H9 (cell line): ENCODE measurements at regions not wholly inside any gene's neighbourhood (a gene's known extent, or its start where the extent isn't known, plus 50 kb on each side); places are given as distances from the start of the nearest gene placed in this dataset.

ENCODE experiments used
- DNase-seq: peaks from one replicate; pipeline ENCODE4 v3.0.0-alpha.2; 2017
- H2AFZ ChIP-seq: one replicate; pipeline ENCODE4 v1.6.1; 2013; ENCODE audit warnings: mild to moderate bottlenecking, low read length, control low read depth, moderate library complexity
- H2AK5ac ChIP-seq: 2 replicates; pipeline ENCODE4 v1.6.1; 2013; ENCODE audit warnings: low read length, control low read depth, mixed read lengths; ENCODE audit not compliant: insufficient read length
- H2BK120ac ChIP-seq: one replicate; pipeline ENCODE4 v1.6.1; 2013; ENCODE audit warnings: low read depth, mild to moderate bottlenecking, low read length, control low read depth, inconsistent platforms; ENCODE audit not compliant: poor library complexity, severe bottlenecking
- H2BK12ac ChIP-seq: 2 replicates; pipeline ENCODE4 v1.6.1; 2013; ENCODE audit warnings: low read length, control low read depth, mixed read lengths, low read depth; ENCODE audit not compliant: insufficient read length
- H2BK15ac ChIP-seq: 2 replicates; pipeline ENCODE4 v1.6.1; 2013; ENCODE audit warnings: low read depth, low read length, control low read depth
- H2BK20ac ChIP-seq: one replicate; pipeline ENCODE4 v1.6.1; 2013; ENCODE audit warnings: low read depth, mild to moderate bottlenecking, low read length, control low read depth, inconsistent platforms; ENCODE audit not compliant: poor library complexity, severe bottlenecking
- H2BK5ac ChIP-seq: 2 replicates; pipeline ENCODE4 v1.6.1; 2013; ENCODE audit warnings: low read length, control low read depth, mixed read lengths; ENCODE audit not compliant: insufficient read length
- H3K14ac ChIP-seq: 2 replicates; pipeline ENCODE4 v1.6.1; 2013; ENCODE audit warnings: low read length, control low read depth; ENCODE audit not compliant: insufficient read depth
- H3K18ac ChIP-seq: 2 replicates; pipeline ENCODE4 v1.6.1; 2013; ENCODE audit warnings: low read depth, mild to moderate bottlenecking, mixed read lengths, low read length, control low read depth; ENCODE audit not compliant: insufficient read length
- H3K23ac ChIP-seq: 2 replicates; pipeline ENCODE4 v1.6.1; 2013; ENCODE audit warnings: low read length, control low read depth, mixed read lengths, low read depth; ENCODE audit not compliant: insufficient read length
- H3K23me2 ChIP-seq: 2 replicates; pipeline ENCODE4 v1.6.1; 2013; ENCODE audit warnings: low read depth, mild to moderate bottlenecking, mixed read lengths, low read length, control low read depth; ENCODE audit not compliant: insufficient read length, poor library complexity, severe bottlenecking
- H3K27ac ChIP-seq: 2 replicates; pipeline ENCODE4 v1.5.1; 2013; ENCODE audit warnings: low read length, control low read depth, mixed read lengths, low read depth; ENCODE audit not compliant: insufficient read length
- H3K27me3 ChIP-seq: 2 replicates; pipeline ENCODE4 v1.6.1; 2013; ENCODE audit warnings: low read length, control low read depth, inconsistent platforms; ENCODE audit not compliant: insufficient read depth
- H3K4ac ChIP-seq: 2 replicates; pipeline ENCODE4 v1.6.1; 2013; ENCODE audit warnings: low read depth, mild to moderate bottlenecking, control low read depth, inconsistent platforms, low read length, moderate library complexity
- H3K4me1 ChIP-seq: 2 replicates; pipeline ENCODE4 v1.6.1; 2013; ENCODE audit warnings: low read length, control low read depth, inconsistent platforms; ENCODE audit not compliant: insufficient read depth
- H3K4me2 ChIP-seq: 2 replicates; pipeline ENCODE4 v1.6.1; 2013; ENCODE audit warnings: low read length, control low read depth, mixed read lengths; ENCODE audit not compliant: insufficient read length, insufficient read depth
- H3K56ac ChIP-seq: 2 replicates; pipeline ENCODE4 v1.6.1; 2013; ENCODE audit warnings: low read depth, mild to moderate bottlenecking, mixed read lengths, low read length, control low read depth; ENCODE audit not compliant: insufficient read length
- H3K79me1 ChIP-seq: 2 replicates; pipeline ENCODE4 v1.6.1; 2013; ENCODE audit warnings: low read depth, mild to moderate bottlenecking, moderate library complexity, low read length, control low read depth, inconsistent platforms; ENCODE audit not compliant: insufficient read depth, poor library complexity, severe bottlenecking
- H3K79me2 ChIP-seq: 2 replicates; pipeline ENCODE4 v1.6.1; 2013; ENCODE audit warnings: low read length, control low read depth, inconsistent platforms; ENCODE audit not compliant: insufficient read depth
- H3K9ac ChIP-seq: 2 replicates; pipeline ENCODE4 v1.6.1; 2013; ENCODE audit warnings: low read length, control low read depth, mixed read lengths; ENCODE audit not compliant: insufficient read length; ENCODE audit errors: extremely low read depth
- H3K9me3 ChIP-seq: one replicate; pipeline ENCODE4 v1.6.1; 2013; ENCODE audit warnings: low read depth, low read length, inconsistent platforms; ENCODE audit not compliant: control insufficient read depth
- H3T11ph ChIP-seq: one replicate; pipeline ENCODE4 v1.6.1; 2013; ENCODE audit warnings: mild to moderate bottlenecking, low read length, control low read depth, inconsistent platforms
- H4K20me1 ChIP-seq: one replicate; pipeline ENCODE4 v1.6.1; 2013; ENCODE audit not compliant: control insufficient read depth, insufficient read length, insufficient read depth
- H4K5ac ChIP-seq: 2 replicates; pipeline ENCODE4 v1.6.1; 2013; ENCODE audit warnings: low read depth, mild to moderate bottlenecking, mixed read lengths, low read length, control low read depth; ENCODE audit not compliant: insufficient read length
- H4K8ac ChIP-seq: replicated peaks from 2 replicates; pipeline ENCODE4 v1.6.1; 2013; ENCODE audit warnings: low read length, control low read depth, mixed read lengths, low read depth; ENCODE audit not compliant: insufficient read length
- H4K91ac ChIP-seq: 2 replicates; pipeline ENCODE4 v1.6.1; 2013; ENCODE audit warnings: low read depth, mild to moderate bottlenecking, moderate library complexity, mixed read lengths, low read length, control low read depth; ENCODE audit not compliant: insufficient read length
- H3K27ac Mint-ChIP-seq, 3 experiments: 2 replicates in 2 of 3; 3 replicates in 1 of 3; pipeline ENCODE4 v1.8.0; 2020 to 2021; ENCODE audit warnings: mixed read lengths in 3 of 3, mild to moderate bottlenecking in 1 of 3, moderate library complexity in 1 of 3
- H3K27me3 Mint-ChIP-seq: 2 replicates; pipeline ENCODE4 v1.8.0; 2021; ENCODE audit warnings: low read depth, mild to moderate bottlenecking, moderate library complexity, mixed read lengths
- H3K36me3 Mint-ChIP-seq, 3 experiments: 2 replicates in 2 of 3; 3 replicates in 1 of 3; pipeline ENCODE4 v1.8.0; 2020 to 2021; ENCODE audit warnings: low read depth in 3 of 3, mixed read lengths in 3 of 3; ENCODE audit not compliant: insufficient read depth in 1 of 3
- H3K4me1 Mint-ChIP-seq, 2 experiments: 2 replicates each; pipeline ENCODE4 v1.8.0; 2020; ENCODE audit warnings: mixed read lengths in 2 of 2
- H3K4me3 Mint-ChIP-seq, 2 experiments: 2 replicates in 1 of 2; 3 replicates in 1 of 2; pipeline ENCODE4 v1.8.0; 2020 to 2021; ENCODE audit warnings: mild to moderate bottlenecking in 2 of 2, mixed read lengths in 2 of 2, moderate library complexity in 1 of 2
- H3K9me3 Mint-ChIP-seq, 2 experiments: 2 replicates in 1 of 2; 3 replicates in 1 of 2; pipeline ENCODE4 v1.8.0; 2020; ENCODE audit warnings: mild to moderate bottlenecking in 2 of 2, mixed read lengths in 2 of 2, moderate library complexity in 1 of 2
- TF ChIP-seq, protein P1 (sequence below): fragments of 200-600 bp; sonication (generic); conservative IDR thresholded peaks from 3 replicates; pipeline ENCODE4 v1.8.0; 2021; ENCODE audit warnings: antibody characterized with exemption, mild to moderate bottlenecking

DNA sequence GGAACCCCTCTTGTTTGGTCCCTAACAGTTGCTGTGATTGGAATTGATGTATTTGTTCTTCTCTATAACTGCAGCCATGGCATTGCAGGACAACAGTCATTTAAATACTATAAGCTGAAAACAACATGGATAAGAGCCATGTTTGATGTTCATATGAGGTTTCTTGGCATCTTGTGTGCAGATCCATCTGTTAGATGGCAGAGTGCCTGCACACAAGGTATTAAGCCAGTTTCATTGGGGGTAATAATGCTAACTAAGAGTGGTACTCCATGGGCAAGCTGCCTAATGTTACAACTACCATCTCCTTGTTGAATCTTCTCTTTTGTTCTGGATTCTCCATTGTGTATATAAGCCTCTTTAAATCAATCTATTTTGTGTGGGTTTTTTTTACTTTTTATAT lies 206.0 kb upstream of the CHORDC1 start:
- H3K14ac ChIP-seq = no peak overlapping the region
- no peaks in the 10 kb centered on the region for H4K20me1 ChIP-seq
- no peak overlapping the region for H2AK5ac ChIP-seq
- no peak overlapping the region for H2AFZ ChIP-seq
- no peak overlapping the region for H3K27ac ChIP-seq
- no peaks in the 10 kb centered on the region for H3K23me2 ChIP-seq
- no peaks in the 10 kb centered on the region for H3K79me2 ChIP-seq
- no peak overlapping the region for H2BK12ac ChIP-seq
- no peak overlapping the region for H3K18ac ChIP-seq
- Mint-ChIP-seq H3K27ac (no peak overlapping the region), H3K36me3 (no peaks in the 10 kb centered on the region), H3K4me1 (peaks cover 3 to 8% of the 10 kb centered on the region in 2 experiments; a peak in 3 of 4 replicates), H3K4me3 (no peak overlapping the region), H3K27me3 (no peaks in the 10 kb centered on the region), H3K9me3 (no peaks in the 10 kb centered on the region)
- H4K8ac ChIP-seq = no peak overlapping the region
- no peak overlapping the region for H4K5ac ChIP-seq
- no peak overlapping the region for H4K91ac ChIP-seq
- no peak overlapping the region for H3K23ac ChIP-seq
- H2BK120ac ChIP-seq = no peak overlapping the region
- no peak overlapping the region for H3K4ac ChIP-seq
- H3K4me1 ChIP-seq = no peaks in the 10 kb centered on the region
- H3K27me3 ChIP-seq = no peaks in the 10 kb centered on the region
- H3K9ac ChIP-seq = no peak overlapping the region
- H3K56ac ChIP-seq = no peak overlapping the region
- DNase-seq = no peak
- no peaks in the 10 kb centered on the region for H3K79me1 ChIP-seq
- H3K4me2 ChIP-seq = no peak overlapping the region
- H2BK20ac ChIP-seq = no peak overlapping the region
- no peak overlapping the region for H2BK5ac ChIP-seq
- H2BK15ac ChIP-seq = no peak overlapping the region
- no peaks in the 10 kb centered on the region for H3K9me3 ChIP-seq
- H3T11ph ChIP-seq = no peak overlapping the region
- TF ChIP-seq, protein P1, sequence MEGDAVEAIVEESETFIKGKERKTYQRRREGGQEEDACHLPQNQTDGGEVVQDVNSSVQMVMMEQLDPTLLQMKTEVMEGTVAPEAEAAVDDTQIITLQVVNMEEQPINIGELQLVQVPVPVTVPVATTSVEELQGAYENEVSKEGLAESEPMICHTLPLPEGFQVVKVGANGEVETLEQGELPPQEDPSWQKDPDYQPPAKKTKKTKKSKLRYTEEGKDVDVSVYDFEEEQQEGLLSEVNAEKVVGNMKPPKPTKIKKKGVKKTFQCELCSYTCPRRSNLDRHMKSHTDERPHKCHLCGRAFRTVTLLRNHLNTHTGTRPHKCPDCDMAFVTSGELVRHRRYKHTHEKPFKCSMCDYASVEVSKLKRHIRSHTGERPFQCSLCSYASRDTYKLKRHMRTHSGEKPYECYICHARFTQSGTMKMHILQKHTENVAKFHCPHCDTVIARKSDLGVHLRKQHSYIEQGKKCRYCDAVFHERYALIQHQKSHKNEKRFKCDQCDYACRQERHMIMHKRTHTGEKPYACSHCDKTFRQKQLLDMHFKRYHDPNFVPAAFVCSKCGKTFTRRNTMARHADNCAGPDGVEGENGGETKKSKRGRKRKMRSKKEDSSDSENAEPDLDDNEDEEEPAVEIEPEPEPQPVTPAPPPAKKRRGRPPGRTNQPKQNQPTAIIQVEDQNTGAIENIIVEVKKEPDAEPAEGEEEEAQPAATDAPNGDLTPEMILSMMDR = no peak
